Gastrocnemius medialis (tissue), 4 donors: ENCODE measurements at regions not wholly inside any gene's neighbourhood (a gene's known extent, or its start where the extent isn't known, plus 50 kb on each side); places are given as distances from the start of the nearest gene placed in this dataset.
"Not testable (repeated sequence)": the region's sequence is repeated elsewhere in the genome, so short reads cannot be mapped to it uniquely, and the experiment has no call there.

Experiments
- ATAC-seq, 2 donors: fragments of 150-250 bp; one replicate each; pipeline ENCODE4 v1.9.1; 2016
- DNase-seq, 2 donors: peaks; one replicate each; pipeline ENCODE4 v3.0.0-alpha.2; 2019
- H3K27ac ChIP-seq, 4 donors: fragments of 200-600 bp; sonication (generic); 1 replicate in 1 of 4; 2 replicates in 3 of 4; pipeline ENCODE4 v1.5.1; 2016 to 2018; ENCODE audit warnings: mild to moderate bottlenecking in 2 of 4, moderate library complexity in 1 of 4
- H3K27me3 ChIP-seq, 3 donors: fragments of 200-600 bp; sonication (generic) in 2 of 3; 1 replicate in 1 of 3; 2 replicates in 2 of 3; pipeline versions ENCODE4 v1.5.1 to v1.6.0; 2016 to 2019; ENCODE audit warnings: mild to moderate bottlenecking in 1 of 3, moderate library complexity in 1 of 3
- H3K36me3 ChIP-seq, 2 donors: fragments of 200-600 bp; sonication (generic) in 1 of 2; one replicate each; pipeline ENCODE4 v1.5.1; 2017 to 2018
- H3K4me1 ChIP-seq, 2 donors: fragments of 200-600 bp; sonication (generic) in 1 of 2; one replicate each; pipeline ENCODE4 v1.5.1; 2016 to 2017; ENCODE audit warnings: mild to moderate bottlenecking in 2 of 2
- H3K4me3 ChIP-seq, 4 donors: fragments of 200-600 bp; sonication (generic) in 3 of 4; 1 replicate in 1 of 4; 2 replicates in 3 of 4; pipeline ENCODE4 v1.5.1; 2016 to 2019; ENCODE audit warnings: mild to moderate bottlenecking in 2 of 4
- H3K9me3 ChIP-seq, 3 donors: fragments of 200-600 bp; sonication (generic) in 2 of 3; 1 replicate in 1 of 3; 2 replicates in 2 of 3; pipeline ENCODE4 v1.5.1; 2016 to 2019
- POLR2A ChIP-seq, 2 donors: fragments of 450-650 bp; IDR thresholded peaks; one replicate each; pipeline ENCODE4 v1.6.1; 2017; ENCODE audit warnings: antibody characterized with exemption in 2 of 2, mild to moderate bottlenecking in 2 of 2, moderate library complexity in 2 of 2
- in situ Hi-C, 4 donors: fragments of 200-750 bp; cut with MboI; loops; one replicate each; pipeline versions ENCODE4 v1.15.0 to v1.8.0; 2017; ENCODE audit warnings: low sequenced_read_pairs in 4 of 4
- intact Hi-C: fragments of 100-400 bp; cut with DNase I; formaldehyde crosslinking; loops from one replicate; pipeline ENCODE4 v1.15.1; 2023; ENCODE audit warnings: low total_unique reads
- TF ChIP-seq, protein P1 (sequence below), 5 experiments: fragments of 450-650 bp in 3 of 5; fragments of 200-600 bp in 2 of 5; sonication (generic) in 2 of 5; IDR thresholded peaks in 4 of 5; conservative IDR thresholded peaks in 1 of 5; 1 replicate in 4 of 5; 2 replicates in 1 of 5; pipeline ENCODE4 v1.5.1; 2016 to 2019; ENCODE audit warnings: antibody characterized with exemption in 5 of 5, mild to moderate bottlenecking in 3 of 5, moderate library complexity in 3 of 5

DNA sequence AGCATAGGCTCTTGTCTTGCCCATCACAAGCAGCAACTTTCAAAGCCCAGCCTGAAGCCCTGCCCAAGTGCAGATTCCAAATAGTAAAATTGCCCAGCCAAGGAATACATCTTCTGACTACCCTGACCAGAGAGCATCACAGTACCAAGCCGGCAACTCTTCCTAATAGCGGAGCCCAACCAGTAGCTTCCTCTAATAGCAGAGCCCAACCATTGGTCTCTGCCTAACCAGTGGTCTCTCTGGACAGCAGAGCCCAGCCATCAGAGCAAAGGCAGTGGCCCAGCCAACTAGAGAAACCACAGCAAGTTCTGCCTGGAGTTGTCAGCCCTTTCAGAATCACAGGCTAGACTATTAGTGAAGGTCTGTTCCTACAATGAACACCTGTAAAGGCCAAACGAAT is 285.6 kb downstream of the HGF start:
- TF ChIP-seq, protein P1, sequence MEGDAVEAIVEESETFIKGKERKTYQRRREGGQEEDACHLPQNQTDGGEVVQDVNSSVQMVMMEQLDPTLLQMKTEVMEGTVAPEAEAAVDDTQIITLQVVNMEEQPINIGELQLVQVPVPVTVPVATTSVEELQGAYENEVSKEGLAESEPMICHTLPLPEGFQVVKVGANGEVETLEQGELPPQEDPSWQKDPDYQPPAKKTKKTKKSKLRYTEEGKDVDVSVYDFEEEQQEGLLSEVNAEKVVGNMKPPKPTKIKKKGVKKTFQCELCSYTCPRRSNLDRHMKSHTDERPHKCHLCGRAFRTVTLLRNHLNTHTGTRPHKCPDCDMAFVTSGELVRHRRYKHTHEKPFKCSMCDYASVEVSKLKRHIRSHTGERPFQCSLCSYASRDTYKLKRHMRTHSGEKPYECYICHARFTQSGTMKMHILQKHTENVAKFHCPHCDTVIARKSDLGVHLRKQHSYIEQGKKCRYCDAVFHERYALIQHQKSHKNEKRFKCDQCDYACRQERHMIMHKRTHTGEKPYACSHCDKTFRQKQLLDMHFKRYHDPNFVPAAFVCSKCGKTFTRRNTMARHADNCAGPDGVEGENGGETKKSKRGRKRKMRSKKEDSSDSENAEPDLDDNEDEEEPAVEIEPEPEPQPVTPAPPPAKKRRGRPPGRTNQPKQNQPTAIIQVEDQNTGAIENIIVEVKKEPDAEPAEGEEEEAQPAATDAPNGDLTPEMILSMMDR (IDR thresholded peaks at IDR 0.05 in 4 of 5, conservative IDR thresholded peaks at IDR 0.05 in 1 of 5), result no peak
- TF ChIP-seq POLR2A (IDR thresholded peaks at IDR 0.05), result no peak
- Histone ChIP-seq H3K4me1 (no peaks in the 10 kb centered on the region), H3K4me3 (no peak overlapping the region), H3K36me3 (no peaks in the 10 kb centered on the region), H3K27ac (no peak overlapping the region), H3K9me3 (no peaks in the 10 kb centered on the region), H3K27me3 (no peaks in the 10 kb centered on the region)
- DNase-seq (peak; percentile 4 to 19), ATAC-seq (peak; percentile 52 to 73)
- in situ Hi-C loops (loop anchor here (10.0 to 25.0 kb wide), 3 partner anchors 471 to 1103 kb away; no protein-coding TSS in a partner anchor), intact Hi-C loops (loop anchor here (5.0 kb wide), 1 partner anchor 1243 kb away; no protein-coding TSS in a partner anchor)

DNA sequence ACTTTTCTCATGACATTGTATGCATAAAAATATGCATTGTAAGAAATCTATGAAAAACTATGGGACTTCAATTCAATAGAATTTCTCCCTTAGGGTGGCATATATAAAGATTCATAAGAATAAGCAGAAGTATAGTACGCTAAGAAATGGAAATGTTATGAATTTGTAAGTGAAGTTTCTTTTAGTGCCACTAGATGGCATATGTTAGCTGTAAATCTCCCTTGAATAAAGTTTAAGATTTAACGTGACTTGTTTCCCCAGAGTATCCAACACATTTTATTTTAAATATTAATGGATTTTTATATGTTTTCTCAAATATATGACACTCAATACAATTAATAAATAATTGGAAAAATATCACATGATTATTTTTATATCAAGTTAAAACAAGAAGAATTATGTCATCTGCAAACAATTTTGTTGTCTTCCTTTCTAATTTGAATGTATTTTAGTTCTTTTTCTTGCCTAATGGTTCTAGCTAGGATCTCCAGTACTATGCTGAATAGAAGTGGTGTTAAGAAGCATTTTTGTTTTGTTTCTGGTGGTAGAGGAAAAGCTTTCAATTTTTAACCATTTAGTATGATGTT is 287.2 kb downstream of the HGF start:
- Histone ChIP-seq H3K27me3 (no peaks in the 10 kb centered on the region), H3K27ac (no peak overlapping the region), H3K4me1 (no peaks in the 10 kb centered on the region), H3K4me3 (no peak overlapping the region), H3K36me3 (no peaks in the 10 kb centered on the region), H3K9me3 (no peaks in the 10 kb centered on the region)
- intact Hi-C loops, result loop anchor here (5.0 kb wide), 1 partner anchor 1245 kb away; no protein-coding TSS in a partner anchor
- in situ Hi-C loops, result loop anchor here (10.0 to 25.0 kb wide), 3 partner anchors 472 to 1105 kb away; no protein-coding TSS in a partner anchor
- DNase-seq (no peak), ATAC-seq (no peak)
- TF ChIP-seq, protein P1 (IDR thresholded peaks at IDR 0.05 in 4 of 5, conservative IDR thresholded peaks at IDR 0.05 in 1 of 5), result peak; percentile 31 to 69 (median 57)
- TF ChIP-seq POLR2A (IDR thresholded peaks at IDR 0.05), result no peak

DNA sequence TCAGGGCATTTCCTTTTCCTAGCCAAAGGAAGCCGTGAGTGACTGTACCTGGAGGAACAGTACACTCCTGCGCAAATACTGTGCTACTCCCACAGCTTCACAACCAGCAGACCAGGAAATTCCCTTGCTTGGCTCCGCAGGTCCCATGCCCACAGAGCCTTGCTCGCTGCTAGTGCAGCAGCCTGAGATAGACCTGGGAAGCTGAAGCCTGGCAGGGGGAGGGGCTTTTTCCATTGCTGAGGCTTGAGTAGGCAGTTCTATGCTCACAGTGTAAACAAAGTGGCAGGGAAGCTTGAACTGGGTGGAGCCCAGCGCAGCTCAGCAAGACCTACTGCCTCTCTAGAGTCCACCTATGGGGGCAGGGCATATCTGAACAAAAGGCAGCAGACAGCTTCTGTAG is 291.2 kb downstream of the HGF start:
- no peaks in the 10 kb centered on the region for H3K9me3 ChIP-seq
- no peak overlapping the region for H3K27ac ChIP-seq
- H3K36me3 ChIP-seq, result no peaks in the 10 kb centered on the region
- H3K27me3 ChIP-seq, result no peaks in the 10 kb centered on the region
- no peak for ATAC-seq
- DNase-seq, result no peak
- intact Hi-C loops (no loop called here), in situ Hi-C loops (loop anchor here (25.0 kb wide), 2 partner anchors 484 to 1109 kb away; no protein-coding TSS in a partner anchor)
- TF ChIP-seq, protein P1 (IDR thresholded peaks at IDR 0.05 in 4 of 5, conservative IDR thresholded peaks at IDR 0.05 in 1 of 5), result no peak
- no peak for TF ChIP-seq POLR2A (IDR thresholded peaks at IDR 0.05)
- H3K4me3 ChIP-seq, result no peak overlapping the region
- H3K4me1 ChIP-seq, result no peaks in the 10 kb centered on the region

DNA sequence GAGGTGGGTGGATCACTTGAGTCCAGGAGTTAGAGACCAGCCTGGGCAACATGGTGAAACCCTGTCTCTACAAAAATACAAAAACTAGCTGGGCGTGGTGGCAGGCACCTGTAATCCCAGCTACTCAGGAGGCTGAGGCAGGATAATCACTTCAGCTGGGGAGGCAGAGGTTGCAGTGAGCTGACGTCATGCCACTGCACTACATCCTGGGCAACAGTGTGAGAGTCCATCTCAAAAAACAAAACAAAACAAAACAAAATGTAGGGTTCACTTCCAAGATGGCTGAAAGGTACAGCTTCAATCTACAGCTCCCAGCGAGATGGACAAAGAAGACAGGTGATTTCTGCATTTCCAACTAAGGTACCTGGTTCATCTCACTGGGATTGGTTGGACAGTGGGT is 291.6 kb downstream of the HGF start:
- ATAC-seq, H3K9me3 ChIP-seq, DNase-seq, H3K27ac ChIP-seq, intact Hi-C loops, H3K4me1 ChIP-seq, H3K36me3 ChIP-seq, H3K27me3 ChIP-seq, H3K4me3 ChIP-seq: not testable (repeated sequence)
- in situ Hi-C loops, result loop anchor here (25.0 kb wide), 2 partner anchors 484 to 1109 kb away; no protein-coding TSS in a partner anchor

DNA sequence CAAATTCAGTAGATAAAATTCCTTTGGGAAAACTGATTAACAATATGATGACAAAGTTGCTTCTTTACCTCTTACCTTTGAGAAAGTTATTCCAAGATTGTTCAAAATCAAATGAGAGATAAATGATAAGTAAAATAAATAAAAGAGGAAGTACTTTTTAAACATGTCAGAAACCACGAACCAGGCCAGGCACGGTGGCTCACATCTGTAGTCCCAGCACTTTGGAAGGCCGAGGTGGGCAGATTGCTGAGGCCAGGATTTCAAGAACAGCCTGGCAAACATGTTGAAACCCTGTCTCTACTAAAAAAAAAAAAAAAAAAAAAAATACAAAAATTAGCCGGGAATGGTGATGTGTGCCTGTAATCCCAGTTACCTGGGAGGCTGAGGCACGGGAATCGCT is 296.6 kb downstream of the HGF start:
- intact Hi-C loops, result no loop called here
- in situ Hi-C loops, result loop anchor here (5.0 to 25.0 kb wide), 5 partner anchors 561 to 1061 kb away; partner anchors contain the start of gene SEMA3C (in 1 of the 4)
- no peaks in the 10 kb centered on the region for H3K36me3 ChIP-seq
- ATAC-seq, result no peak
- no peak for DNase-seq
- no peak overlapping the region for H3K4me3 ChIP-seq
- TF ChIP-seq POLR2A (IDR thresholded peaks at IDR 0.05), result no peak
- TF ChIP-seq, protein P1 (IDR thresholded peaks at IDR 0.05 in 4 of 5, conservative IDR thresholded peaks at IDR 0.05 in 1 of 5), result no peak
- H3K4me1 ChIP-seq, result no peaks in the 10 kb centered on the region
- no peak overlapping the region for H3K27ac ChIP-seq
- H3K27me3 ChIP-seq, result no peaks in the 10 kb centered on the region
- H3K9me3 ChIP-seq, result no peaks in the 10 kb centered on the region
